ENCODE measurements at regions not wholly inside any gene's neighbourhood (a gene's known extent, or its start where the extent isn't known, plus 50 kb on each side); places are given as distances from the start of the nearest gene placed in this dataset.
A peak's percentile ranks its signal among the peaks of the same experiment; 100 is the strongest.

- no peak overlapping the region for H3K4me3 ChIP-seq (ENCODE audit: low read length)
- no peak overlapping the region for H2AK5ac ChIP-seq (ENCODE audit: low read length)
- H4K5ac ChIP-seq (ENCODE audit: low read length), result no peak overlapping the region
- no peak overlapping the region for H2BK120ac ChIP-seq (ENCODE audit: low read depth, low read length)
- H3K36me3 ChIP-seq (ENCODE audit: control insufficient read depth, insufficient read depth, low read length), result no peaks in the 10 kb centered on the region
- no peaks in the 10 kb centered on the region for H3K4me1 ChIP-seq (ENCODE audit: control insufficient read depth, low read depth, low read length)
- no peak overlapping the region for H3K56ac ChIP-seq (ENCODE audit: low read length)
- WGBS (ENCODE audit: extremely low coverage, insufficient coverage, low lambda C conversion rate), result no CpG with 5 or more reads among the region's 14 CpGs
- H3K27ac ChIP-seq (ENCODE audit: low read depth, low read length), result no peak overlapping the region
- H4K8ac ChIP-seq (ENCODE audit: low read depth, low read length), result no peak overlapping the region
- no peak overlapping the region for H3K23ac ChIP-seq (ENCODE audit: low read length)
- H3K4me2 ChIP-seq (ENCODE audit: low read length), result no peak overlapping the region
- H2BK15ac ChIP-seq (replicated peaks; ENCODE audit: low read depth), result no peak overlapping the region
- H2BK5ac ChIP-seq (ENCODE audit: low read length), result no peak overlapping the region
- H3K27me3 ChIP-seq (ENCODE audit: insufficient read depth, low read length, poor library complexity), result no peaks in the 10 kb centered on the region
- no peak overlapping the region for H3K4ac ChIP-seq (ENCODE audit: low read depth, low read length)
- H3K79me2 ChIP-seq (ENCODE audit: control insufficient read depth, insufficient read depth, low read length), result no peaks in the 10 kb centered on the region
- no peak for DNase-seq
- no peak overlapping the region for H3K18ac ChIP-seq (ENCODE audit: low read length)
- H3K79me1 ChIP-seq (ENCODE audit: low read length), result no peaks in the 10 kb centered on the region
- H3K9ac ChIP-seq (ENCODE audit: low read length), result no peak overlapping the region
Measured at GRCh38 chr2:3079959-3080948, 297.4 kb downstream of the EIPR1 start.

GRCh38 chr2:3079466-3079865 lies 298.2 kb downstream of the EIPR1 start:
- no peak overlapping the region for H3K4ac ChIP-seq (ENCODE audit: low read depth, low read length)
- H2BK15ac ChIP-seq (replicated peaks; ENCODE audit: low read depth), result no peak overlapping the region
- H3K27me3 ChIP-seq (ENCODE audit: insufficient read depth, low read length, poor library complexity), result no peaks in the 10 kb centered on the region
- no peaks in the 10 kb centered on the region for H3K36me3 ChIP-seq (ENCODE audit: control insufficient read depth, insufficient read depth, low read length)
- no peak overlapping the region for H3K56ac ChIP-seq (ENCODE audit: low read length)
- DNase-seq, result no peak
- H2AK5ac ChIP-seq (ENCODE audit: low read length), result no peak overlapping the region
- no peaks in the 10 kb centered on the region for H3K79me2 ChIP-seq (ENCODE audit: control insufficient read depth, insufficient read depth, low read length)
- no peak overlapping the region for H2BK120ac ChIP-seq (ENCODE audit: low read depth, low read length)
- no peak overlapping the region for H3K4me2 ChIP-seq (ENCODE audit: low read length)
- H4K5ac ChIP-seq (ENCODE audit: low read length), result no peak overlapping the region
- H3K4me1 ChIP-seq (ENCODE audit: control insufficient read depth, low read depth, low read length), result no peaks in the 10 kb centered on the region
- WGBS (ENCODE audit: extremely low coverage, insufficient coverage, low lambda C conversion rate), result no CpG with 5 or more reads among the region's 2 CpGs
- H3K23ac ChIP-seq (ENCODE audit: low read length), result no peak overlapping the region
- H3K18ac ChIP-seq (ENCODE audit: low read length), result no peak overlapping the region
- H3K4me3 ChIP-seq (ENCODE audit: low read length), result no peak overlapping the region
- no peaks in the 10 kb centered on the region for H3K79me1 ChIP-seq (ENCODE audit: low read length)
- no peak overlapping the region for H2BK5ac ChIP-seq (ENCODE audit: low read length)
- no peak overlapping the region for H3K9ac ChIP-seq (ENCODE audit: low read length)
- no peak overlapping the region for H3K27ac ChIP-seq (ENCODE audit: low read depth, low read length)
- no peak overlapping the region for H4K8ac ChIP-seq (ENCODE audit: low read depth, low read length)

GRCh38 chr2:3078684-3079083 lies 298.9 kb downstream of the EIPR1 start:
- peak; percentile 85 for DNase-seq

GRCh38 chr2:3076848-3077642 lies 300.6 kb downstream of the EIPR1 start:
- Histone ChIP-seq H2BK5ac (ENCODE audit: low read length) (no peak overlapping the region), H4K8ac (ENCODE audit: low read depth, low read length) (no peak overlapping the region), H2BK120ac (ENCODE audit: low read depth, low read length) (no peak overlapping the region), H3K4me1 (ENCODE audit: control insufficient read depth, low read depth, low read length) (no peaks in the 10 kb centered on the region), H3K27ac (ENCODE audit: low read depth, low read length) (no peak overlapping the region), H3K23ac (ENCODE audit: low read length) (no peak overlapping the region), H3K4me2 (ENCODE audit: low read length) (no peak overlapping the region), H3K79me1 (ENCODE audit: low read length) (no peaks in the 10 kb centered on the region), H3K18ac (ENCODE audit: low read length) (no peak overlapping the region), H3K9ac (ENCODE audit: low read length) (no peak overlapping the region), H3K4me3 (ENCODE audit: low read length) (no peak overlapping the region), H3K27me3 (ENCODE audit: insufficient read depth, low read length, poor library complexity) (no peaks in the 10 kb centered on the region), H2AK5ac (ENCODE audit: low read length) (no peak overlapping the region), H3K4ac (ENCODE audit: low read depth, low read length) (no peak overlapping the region), H3K79me2 (ENCODE audit: control insufficient read depth, insufficient read depth, low read length) (no peaks in the 10 kb centered on the region), H3K56ac (ENCODE audit: low read length) (no peak overlapping the region), H3K36me3 (ENCODE audit: control insufficient read depth, insufficient read depth, low read length) (no peaks in the 10 kb centered on the region), H4K5ac (ENCODE audit: low read length) (no peak overlapping the region), H2BK15ac (replicated peaks; ENCODE audit: low read depth) (no peak overlapping the region)
- DNase-seq, result no peak
- no CpG with 5 or more reads among the region's 21 CpGs for WGBS (ENCODE audit: extremely low coverage, insufficient coverage, low lambda C conversion rate)

More at GRCh38 chr2:3078684-3079083, 298.9 kb downstream of the EIPR1 start:
- Histone ChIP-seq H4K5ac (ENCODE audit: low read length) (no peak overlapping the region), H2BK120ac (ENCODE audit: low read depth, low read length) (no peak overlapping the region), H3K27me3 (ENCODE audit: insufficient read depth, low read length, poor library complexity) (no peaks in the 10 kb centered on the region), H3K79me2 (ENCODE audit: control insufficient read depth, insufficient read depth, low read length) (no peaks in the 10 kb centered on the region), H2BK5ac (ENCODE audit: low read length) (no peak overlapping the region), H3K18ac (ENCODE audit: low read length) (no peak overlapping the region), H3K4me1 (ENCODE audit: control insufficient read depth, low read depth, low read length) (no peaks in the 10 kb centered on the region), H3K4me3 (ENCODE audit: low read length) (no peak overlapping the region), H3K4ac (ENCODE audit: low read depth, low read length) (no peak overlapping the region), H3K79me1 (ENCODE audit: low read length) (no peaks in the 10 kb centered on the region), H4K8ac (ENCODE audit: low read depth, low read length) (no peak overlapping the region), H3K23ac (ENCODE audit: low read length) (no peak overlapping the region), H3K27ac (ENCODE audit: low read depth, low read length) (no peak overlapping the region), H3K56ac (ENCODE audit: low read length) (no peak overlapping the region), H2AK5ac (ENCODE audit: low read length) (no peak overlapping the region), H3K9ac (ENCODE audit: low read length) (no peak overlapping the region), H2BK15ac (replicated peaks; ENCODE audit: low read depth) (no peak overlapping the region), H3K4me2 (ENCODE audit: low read length) (no peak overlapping the region), H3K36me3 (ENCODE audit: control insufficient read depth, insufficient read depth, low read length) (no peaks in the 10 kb centered on the region)
- WGBS (ENCODE audit: extremely low coverage, insufficient coverage, low lambda C conversion rate), result no CpG with 5 or more reads among the region's 4 CpGs

- Histone ChIP-seq H3K23ac (ENCODE audit: low read length) (no peak overlapping the region), H3K27ac (ENCODE audit: low read depth, low read length) (no peak overlapping the region), H3K4ac (ENCODE audit: low read depth, low read length) (no peak overlapping the region), H3K4me1 (ENCODE audit: control insufficient read depth, low read depth, low read length) (no peaks in the 10 kb centered on the region), H4K8ac (ENCODE audit: low read depth, low read length) (no peak overlapping the region), H2BK15ac (replicated peaks; ENCODE audit: low read depth) (no peak overlapping the region), H2BK120ac (ENCODE audit: low read depth, low read length) (no peak overlapping the region), H3K79me1 (ENCODE audit: low read length) (no peaks in the 10 kb centered on the region), H3K9ac (ENCODE audit: low read length) (no peak overlapping the region), H3K4me2 (ENCODE audit: low read length) (no peak overlapping the region), H3K18ac (ENCODE audit: low read length) (no peak overlapping the region), H3K4me3 (ENCODE audit: low read length) (no peak overlapping the region), H2AK5ac (ENCODE audit: low read length) (no peak overlapping the region), H2BK5ac (ENCODE audit: low read length) (no peak overlapping the region), H3K56ac (ENCODE audit: low read length) (no peak overlapping the region), H3K36me3 (ENCODE audit: control insufficient read depth, insufficient read depth, low read length) (no peaks in the 10 kb centered on the region), H3K79me2 (ENCODE audit: control insufficient read depth, insufficient read depth, low read length) (no peaks in the 10 kb centered on the region), H3K27me3 (ENCODE audit: insufficient read depth, low read length, poor library complexity) (no peaks in the 10 kb centered on the region), H4K5ac (ENCODE audit: low read length) (no peak overlapping the region)
- no peak for DNase-seq
- WGBS (ENCODE audit: extremely low coverage, insufficient coverage, low lambda C conversion rate), result no CpG with 5 or more reads among the region's 4 CpGs
Measured at GRCh38 chr2:3075991-3076340, 301.7 kb downstream of the EIPR1 start.

Data from mesendoderm (in vitro differentiated cells).